Endothelial cell of umbilical vein (primary cell): ENCODE measurements at regions not wholly inside any gene's neighbourhood (a gene's known extent, or its start where the extent isn't known, plus 50 kb on each side); places are given as distances from the start of the nearest gene placed in this dataset.

Experiments
- CTCF ChIP-seq, 2 donors: IDR thresholded peaks; 1 replicate in 1 of 2; 2 replicates in 1 of 2; pipeline ENCODE4 v1.5.1; 2011; ENCODE audit warnings: low read length in 2 of 2, mild to moderate bottlenecking in 2 of 2, moderate library complexity in 2 of 2, control low read depth in 1 of 2, inconsistent platforms in 1 of 2, low read depth in 1 of 2; ENCODE audit not compliant: insufficient read depth in 1 of 2; ENCODE audit errors: extremely low read depth in 1 of 2
- EZH2 ChIP-seq: IDR thresholded peaks from 2 replicates; pipeline ENCODE4 v1.6.1; 2012; ENCODE audit warnings: borderline replicate concordance, low read depth, mild to moderate bottlenecking, moderate library complexity, low read length, inconsistent platforms; ENCODE audit not compliant: severe bottlenecking
- GATA2 ChIP-seq: IDR thresholded peaks from 2 replicates; pipeline ENCODE4 v1.7.0; 2011; ENCODE audit warnings: low read depth, mild to moderate bottlenecking, moderate library complexity, mixed read lengths, low read length; ENCODE audit not compliant: insufficient read length, insufficient read depth
- JUN ChIP-seq: IDR thresholded peaks from 2 replicates; pipeline ENCODE4 v1.6.1; 2011; ENCODE audit warnings: borderline replicate concordance, low read depth; ENCODE audit not compliant: insufficient read length, insufficient read depth
- MYC ChIP-seq: IDR thresholded peaks from one replicate; pipeline ENCODE4 v1.6.1; 2011; ENCODE audit warnings: mild to moderate bottlenecking, low read depth, low read length
- POLR2A ChIP-seq: IDR thresholded peaks from 2 replicates; pipeline ENCODE4 v1.6.1; 2012; ENCODE audit warnings: low read depth, mild to moderate bottlenecking, control low read depth, low read length
- POLR2AphosphoS5 ChIP-seq: IDR thresholded peaks from 2 replicates; pipeline ENCODE4 v1.6.1; 2012; ENCODE audit warnings: low read depth, mild to moderate bottlenecking, control low read depth, low read length, moderate library complexity; ENCODE audit not compliant: insufficient read depth
- TF ChIP-seq, protein P1 (sequence below): IDR thresholded peaks from 2 replicates; pipeline ENCODE4 v1.6.1; 2011; ENCODE audit not compliant: insufficient read depth, insufficient read length

- TF ChIP-seq CTCF (IDR thresholded peaks at IDR 0.05; ENCODE audit: extremely low read depth in 1 of 2, insufficient read depth in 1 of 2, low read depth in 1 of 2, low read length in 2 of 2): no peak
- no peak for TF ChIP-seq GATA2
- TF ChIP-seq EZH2: no peak
- no peak for TF ChIP-seq POLR2AphosphoS5
- TF ChIP-seq POLR2A: no peak
- TF ChIP-seq, protein P1, sequence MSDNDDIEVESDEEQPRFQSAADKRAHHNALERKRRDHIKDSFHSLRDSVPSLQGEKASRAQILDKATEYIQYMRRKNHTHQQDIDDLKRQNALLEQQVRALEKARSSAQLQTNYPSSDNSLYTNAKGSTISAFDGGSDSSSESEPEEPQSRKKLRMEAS: no peak
- no peak for TF ChIP-seq MYC
- TF ChIP-seq JUN: no peak
Observed at GRCh38 chr3:41148478-41148877, 50.8 kb upstream of the CTNNB1 start.
